ENCODE measurements at regions not wholly inside any gene's neighbourhood (a gene's known extent, or its start where the extent isn't known, plus 50 kb on each side); places are given as distances from the start of the nearest gene placed in this dataset.

- no peak for TF ChIP-seq POLR2AphosphoS5 (IDR thresholded peaks at IDR 0.05; ENCODE audit: low read depth, low read length)
- TF ChIP-seq TAF1 (IDR thresholded peaks at IDR 0.05; ENCODE audit: borderline replicate concordance, insufficient read depth, low read length): no peak
- no peak for TF ChIP-seq REST (IDR thresholded peaks at IDR 0.05; ENCODE audit: insufficient read depth in 1 of 2, low read depth in 2 of 2, low read length in 2 of 2)
- TF ChIP-seq FOXP2 (optimal IDR thresholded peaks at IDR 0.05; ENCODE audit: borderline replicate concordance, extremely low read depth, extremely low read length, insufficient read depth): no peak
- no peak for TF ChIP-seq SIN3A (IDR thresholded peaks at IDR 0.05; ENCODE audit: borderline replicate concordance, insufficient read depth, low read length)
These were observed 1228.0 kb downstream of the DIAPH3 start for GRCh38 chr13:58935689-58936088.

- no peak for TF ChIP-seq SIN3A (IDR thresholded peaks at IDR 0.05; ENCODE audit: borderline replicate concordance, insufficient read depth, low read length)
- no peak for TF ChIP-seq POLR2AphosphoS5 (IDR thresholded peaks at IDR 0.05; ENCODE audit: low read depth, low read length)
- TF ChIP-seq FOXP2 (optimal IDR thresholded peaks at IDR 0.05; ENCODE audit: borderline replicate concordance, extremely low read depth, extremely low read length, insufficient read depth): no peak
- no peak for TF ChIP-seq REST (IDR thresholded peaks at IDR 0.05; ENCODE audit: insufficient read depth in 1 of 2, low read depth in 2 of 2, low read length in 2 of 2)
- TF ChIP-seq TAF1 (IDR thresholded peaks at IDR 0.05; ENCODE audit: borderline replicate concordance, insufficient read depth, low read length): no peak
These were observed 1217.5 kb downstream of the DIAPH3 start for GRCh38 chr13:58946274-58946673.

DNA sequence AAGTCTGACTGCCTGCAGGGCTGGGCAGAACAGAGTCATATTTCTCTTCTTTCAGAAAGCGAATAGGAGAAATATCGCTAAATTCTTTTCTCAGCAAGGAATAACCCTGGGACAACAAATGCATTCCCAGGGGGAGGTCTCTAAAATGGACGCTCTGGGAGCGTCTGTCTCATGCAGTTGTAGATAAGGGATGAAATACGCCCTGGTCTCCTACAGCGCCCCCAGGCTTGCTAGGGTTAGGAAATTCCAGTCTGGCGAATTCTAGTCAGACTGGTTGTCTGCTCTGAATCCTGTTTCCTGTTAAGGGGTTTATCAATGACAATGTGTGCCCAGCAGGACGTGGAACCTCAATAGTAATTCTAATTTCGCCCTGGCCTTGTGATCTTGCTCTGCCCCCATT lies 1214.1 kb downstream of the DIAPH3 start:
- TF ChIP-seq REST (IDR thresholded peaks at IDR 0.05; ENCODE audit: insufficient read depth in 1 of 2, low read depth in 2 of 2, low read length in 2 of 2) (no peak), TAF1 (IDR thresholded peaks at IDR 0.05; ENCODE audit: borderline replicate concordance, insufficient read depth, low read length) (no peak), POLR2AphosphoS5 (IDR thresholded peaks at IDR 0.05; ENCODE audit: low read depth, low read length) (no peak), SIN3A (IDR thresholded peaks at IDR 0.05; ENCODE audit: borderline replicate concordance, insufficient read depth, low read length) (no peak), FOXP2 (optimal IDR thresholded peaks at IDR 0.05; ENCODE audit: borderline replicate concordance, extremely low read depth, extremely low read length, insufficient read depth) (no peak)

DNA sequence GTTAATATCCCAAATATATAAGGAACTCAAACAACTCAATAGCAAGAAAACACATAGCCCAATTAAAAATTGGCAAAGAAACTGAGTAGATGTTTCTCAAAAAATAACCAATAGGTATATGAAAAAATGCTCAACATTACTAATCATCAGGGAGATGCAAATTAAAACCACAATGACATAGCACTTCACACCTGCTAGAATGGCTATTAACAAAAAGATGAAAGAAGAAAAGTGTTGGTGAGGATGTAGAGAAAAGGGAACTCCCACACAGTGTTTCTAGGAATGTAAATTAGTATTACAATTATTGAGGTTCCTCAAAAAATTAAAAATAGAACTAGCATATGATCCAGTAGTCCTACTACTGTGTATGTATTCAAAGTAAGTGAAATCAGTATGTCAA lies 1212.8 kb downstream of the DIAPH3 start:
- no peak for TF ChIP-seq POLR2AphosphoS5 (IDR thresholded peaks at IDR 0.05; ENCODE audit: low read depth, low read length)
- TF ChIP-seq SIN3A (IDR thresholded peaks at IDR 0.05; ENCODE audit: borderline replicate concordance, insufficient read depth, low read length): no peak
- no peak for TF ChIP-seq TAF1 (IDR thresholded peaks at IDR 0.05; ENCODE audit: borderline replicate concordance, insufficient read depth, low read length)
- TF ChIP-seq REST (IDR thresholded peaks at IDR 0.05; ENCODE audit: insufficient read depth in 1 of 2, low read depth in 2 of 2, low read length in 2 of 2): no peak
- no peak for TF ChIP-seq FOXP2 (optimal IDR thresholded peaks at IDR 0.05; ENCODE audit: borderline replicate concordance, extremely low read depth, extremely low read length, insufficient read depth)

DNA sequence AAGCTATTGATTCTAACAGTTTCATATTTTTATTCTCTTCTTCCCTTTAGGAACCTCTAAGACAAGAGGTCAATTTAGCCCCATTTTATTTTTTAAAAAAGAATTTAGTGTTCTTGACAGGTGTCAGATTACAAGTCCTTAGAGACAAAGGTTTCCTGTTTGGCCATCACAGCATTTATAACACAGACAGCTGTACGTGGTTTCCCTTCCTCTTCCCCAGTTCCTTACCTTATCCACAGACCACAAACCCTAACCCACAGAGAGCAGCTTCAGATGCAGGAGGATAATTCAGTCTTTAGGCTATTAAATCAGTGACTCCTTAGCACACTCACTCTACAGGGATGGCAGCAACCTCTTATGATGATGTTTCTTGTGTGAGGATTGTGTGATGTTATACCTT lies 1210.1 kb downstream of the DIAPH3 start:
- no peak for TF ChIP-seq FOXP2 (optimal IDR thresholded peaks at IDR 0.05; ENCODE audit: borderline replicate concordance, extremely low read depth, extremely low read length, insufficient read depth)
- no peak for TF ChIP-seq REST (IDR thresholded peaks at IDR 0.05; ENCODE audit: insufficient read depth in 1 of 2, low read depth in 2 of 2, low read length in 2 of 2)
- TF ChIP-seq SIN3A (IDR thresholded peaks at IDR 0.05; ENCODE audit: borderline replicate concordance, insufficient read depth, low read length): no peak
- no peak for TF ChIP-seq POLR2AphosphoS5 (IDR thresholded peaks at IDR 0.05; ENCODE audit: low read depth, low read length)
- no peak for TF ChIP-seq TAF1 (IDR thresholded peaks at IDR 0.05; ENCODE audit: borderline replicate concordance, insufficient read depth, low read length)
